NCI-H1105 (cell line): ENCODE measurements at regions not wholly inside any gene's neighbourhood (a gene's known extent, or its start where the extent isn't known, plus 50 kb on each side); places are given as distances from the start of the nearest gene placed in this dataset.
"Not testable (repeated sequence)": the region's sequence is repeated elsewhere in the genome, so short reads cannot be mapped to it uniquely, and the experiment has no call there.

Experiments
- DNase-seq: peaks from one replicate; lab custom pipeline; 2025; lab: John Stamatoyannopoulos, UW

DNA sequence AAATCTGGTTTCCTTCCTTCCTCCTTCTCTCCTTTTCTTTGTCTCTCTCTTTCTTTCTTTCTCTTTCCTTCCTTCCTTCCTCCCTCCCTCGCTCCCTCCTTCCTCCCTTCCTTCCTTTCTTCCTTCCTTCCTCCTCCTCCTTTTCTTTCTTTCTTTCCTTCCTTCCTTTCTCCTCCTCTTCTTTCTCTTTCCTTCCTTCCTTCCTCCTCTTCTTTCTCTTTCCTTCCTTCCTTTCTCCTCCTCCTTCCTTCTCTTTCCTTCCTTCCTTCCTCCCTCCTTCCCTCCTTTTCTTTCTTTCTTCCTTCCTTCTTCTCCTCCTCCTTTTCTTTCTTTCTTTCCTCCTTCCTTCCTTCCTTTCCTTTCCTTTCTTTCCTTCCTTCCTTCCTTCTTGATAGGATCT is 61.2 kb downstream of the VIP start:
- no peak for DNase-seq

DNA sequence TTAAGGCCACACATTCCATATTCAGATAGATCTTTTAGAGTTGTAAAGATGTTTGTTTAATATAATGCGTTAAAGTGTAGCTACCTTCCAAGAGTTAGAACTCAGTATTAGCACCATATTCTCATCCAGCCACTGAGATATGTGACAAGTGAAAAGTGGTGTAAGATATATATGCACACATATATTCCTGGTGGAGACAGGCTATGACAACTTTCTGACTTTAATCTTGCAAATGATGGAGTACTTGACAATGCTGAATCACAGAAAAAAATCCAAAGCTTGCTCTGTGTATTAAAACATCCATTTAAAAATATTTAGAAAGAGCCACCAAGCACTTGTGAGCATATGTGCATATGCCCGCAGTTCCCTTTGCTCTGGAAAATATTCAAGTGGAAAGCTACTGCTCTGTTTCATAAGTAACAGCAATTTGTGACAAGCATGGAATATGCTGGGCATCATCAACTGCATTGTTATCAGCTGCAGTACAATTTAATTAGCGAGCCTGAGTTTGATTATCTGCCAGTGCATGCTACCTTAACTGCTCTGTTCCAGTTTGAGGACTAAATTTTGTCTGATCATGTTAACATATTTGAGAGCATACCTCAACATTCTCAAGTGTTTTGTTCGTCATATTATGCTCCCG is 64.8 kb downstream of the VIP start:
- no peak for DNase-seq

DNA sequence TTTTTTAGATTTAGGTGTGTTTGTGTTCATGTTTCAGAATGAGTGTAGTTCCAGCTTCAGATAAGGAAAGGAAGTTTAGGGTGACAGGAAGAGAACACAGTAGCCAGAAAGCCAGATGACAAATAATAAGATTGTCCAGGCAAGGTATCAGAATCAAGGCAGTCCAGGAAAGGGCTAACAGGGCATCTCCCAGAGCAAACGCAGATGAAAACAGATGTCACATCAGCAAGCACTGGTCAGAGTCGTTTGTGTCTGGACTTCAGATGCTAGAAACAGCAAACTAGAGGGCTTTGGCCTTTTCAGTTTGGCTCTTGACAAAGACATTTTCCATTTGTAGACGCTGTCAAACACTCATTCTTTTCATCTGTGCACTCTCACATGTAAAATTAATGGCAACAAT is 65.5 kb downstream of the VIP start:
- DNase-seq, result no peak

DNA sequence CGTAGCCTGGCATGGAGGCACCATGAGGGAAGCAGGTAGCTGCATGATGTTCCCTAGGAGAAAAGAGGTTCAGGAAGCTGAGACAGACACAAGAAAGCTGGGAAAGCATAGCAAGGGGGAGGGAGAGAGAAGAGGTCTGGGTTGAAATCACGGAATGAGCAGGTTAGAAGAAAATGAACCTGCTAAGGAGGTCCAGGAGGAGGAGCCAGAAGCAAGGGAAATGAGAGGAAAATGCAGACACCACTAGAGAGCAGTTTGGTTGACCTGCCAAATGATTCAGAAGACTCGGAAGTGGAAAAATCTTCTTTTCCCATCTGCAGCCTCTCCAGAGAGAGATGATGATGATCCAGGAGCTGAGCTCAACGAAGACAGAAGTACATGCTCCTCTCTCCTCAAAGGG is 70.9 kb downstream of the VIP start:
- DNase-seq, result no peak

DNA sequence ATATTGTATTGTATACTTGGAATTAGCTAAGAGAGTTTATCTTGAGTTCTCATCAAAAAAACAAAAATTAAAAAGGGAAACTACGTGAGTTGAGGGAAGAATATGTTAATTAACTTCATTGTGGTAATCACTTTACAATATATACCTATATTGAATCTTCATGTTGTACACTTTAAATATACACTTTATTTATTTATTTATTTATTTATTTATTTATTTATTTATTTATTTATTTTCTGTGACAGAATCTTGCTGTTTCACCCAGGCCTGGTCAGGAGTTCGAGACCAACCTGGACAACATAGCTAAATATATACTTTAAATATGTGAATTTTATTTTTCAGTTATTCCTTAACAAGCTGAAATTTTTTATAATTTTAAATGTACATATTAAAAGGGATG is 74.1 kb downstream of the VIP start:
- DNase-seq, result no peak

DNA sequence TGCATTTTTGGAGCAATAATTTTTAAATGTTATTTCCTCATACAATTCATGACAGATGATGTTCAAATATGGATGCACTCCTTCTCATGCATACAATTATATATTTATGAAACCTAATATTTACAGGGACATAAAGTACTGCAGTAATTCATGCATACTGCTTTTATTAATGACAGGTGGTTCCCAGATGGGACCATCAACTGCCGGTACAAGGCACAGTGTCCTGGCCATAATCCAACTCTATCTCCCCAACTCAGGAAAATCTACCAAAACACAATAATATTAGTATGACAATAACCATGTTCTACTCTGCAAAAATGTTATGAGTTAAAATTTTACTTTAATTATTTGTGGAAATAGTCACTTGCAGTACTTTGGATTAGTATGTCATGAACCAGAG is 77.8 kb downstream of the VIP start:
- DNase-seq, result peak; percentile 16

DNA sequence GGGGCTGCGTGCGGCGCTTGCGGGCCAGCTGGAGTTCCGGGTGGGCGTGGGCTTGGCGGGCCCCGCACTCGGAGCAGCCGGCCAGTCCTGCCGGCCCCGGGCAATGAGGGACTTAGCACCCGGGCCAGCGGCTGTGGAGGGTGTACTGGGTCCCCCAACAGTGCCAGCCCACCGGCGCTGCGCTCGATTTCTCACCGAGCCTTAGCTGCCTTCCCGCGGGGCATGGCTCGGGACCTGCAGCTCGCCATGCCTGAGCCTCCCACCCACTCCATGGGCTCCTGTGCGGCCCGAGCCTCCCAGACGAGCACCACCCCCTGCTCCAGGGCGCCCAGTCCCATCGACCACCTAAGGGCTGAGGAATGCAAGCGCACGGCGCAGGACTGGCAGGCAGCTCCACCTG is 83.8 kb downstream of the VIP start:
- not testable (repeated sequence) for DNase-seq

DNA sequence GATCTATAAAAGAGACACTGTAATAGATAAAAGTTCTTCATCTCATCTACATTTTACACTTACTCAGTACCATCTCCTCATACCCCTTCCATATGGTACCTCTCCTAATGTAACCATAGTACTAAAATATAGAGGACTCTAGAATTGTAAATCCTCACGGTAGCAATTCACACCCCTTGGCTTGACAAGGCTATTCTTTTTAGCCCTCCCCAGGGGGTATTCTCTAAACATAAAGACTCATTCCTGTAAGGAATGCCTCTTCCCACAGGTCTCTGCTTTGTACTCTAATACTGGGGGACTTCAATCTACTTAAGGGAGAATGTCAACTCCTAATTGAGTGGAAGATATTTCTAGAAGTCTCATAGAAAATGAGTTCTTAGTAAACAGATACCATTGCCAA is 85.9 kb downstream of the VIP start:
- DNase-seq, result no peak

DNA sequence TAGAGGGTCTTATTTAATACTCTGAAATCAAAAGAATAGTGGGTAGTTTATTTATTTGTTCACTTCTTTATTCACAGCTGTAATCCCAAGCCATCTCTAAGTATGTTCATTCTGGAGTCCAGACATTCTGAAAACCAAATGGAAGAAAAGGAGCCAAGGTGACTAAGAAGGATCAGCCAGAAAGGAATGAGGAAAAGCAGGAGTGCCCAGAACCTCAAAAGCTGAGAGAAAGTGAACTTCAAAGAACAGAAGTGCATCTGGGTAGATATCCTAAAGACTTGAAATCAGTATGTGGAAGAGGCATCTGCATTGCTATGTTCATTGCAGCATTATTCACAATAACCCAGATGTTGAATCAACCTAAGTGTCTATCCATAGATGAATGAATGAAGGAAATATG is 94.8 kb downstream of the VIP start:
- no peak for DNase-seq

DNA sequence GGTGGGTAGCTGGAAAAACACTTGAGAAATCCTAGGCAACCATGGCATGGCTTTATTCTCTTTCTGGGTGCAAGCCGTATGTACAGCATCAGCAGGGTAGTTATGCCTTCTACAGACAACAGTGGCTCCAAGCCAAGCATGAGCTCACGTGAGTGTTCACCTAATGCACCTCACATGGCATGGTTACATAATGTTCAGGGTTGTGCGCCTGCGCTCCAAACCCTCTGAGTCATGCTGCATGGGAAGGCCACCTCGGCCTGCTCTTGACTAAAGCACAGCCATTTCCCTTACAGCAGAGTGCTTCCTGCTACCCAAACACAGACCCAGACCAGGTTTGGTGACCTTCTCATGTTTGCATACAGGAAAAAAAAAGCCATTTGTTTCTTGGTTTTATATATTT is 96.2 kb downstream of the VIP start:
- DNase-seq, result no peak

DNA sequence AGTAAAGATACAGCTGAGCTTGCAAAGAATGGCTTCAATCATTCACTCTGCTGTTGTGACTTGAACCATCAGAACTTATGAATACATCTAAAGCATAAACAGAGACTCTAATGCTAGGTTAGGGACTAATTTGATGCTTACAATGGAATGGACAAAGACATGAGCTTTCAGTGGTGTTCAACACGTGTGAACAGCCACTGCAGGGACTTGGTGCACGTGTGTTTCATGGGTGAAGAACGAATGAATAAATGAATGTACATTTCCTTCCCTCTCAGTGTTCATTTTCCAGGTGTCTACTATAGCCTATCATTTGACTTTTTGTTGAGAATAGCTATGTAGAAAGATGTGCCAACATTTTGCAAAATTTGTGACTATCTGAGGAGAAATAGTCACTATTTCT is 98.3 kb downstream of the VIP start:
- DNase-seq, result no peak

DNA sequence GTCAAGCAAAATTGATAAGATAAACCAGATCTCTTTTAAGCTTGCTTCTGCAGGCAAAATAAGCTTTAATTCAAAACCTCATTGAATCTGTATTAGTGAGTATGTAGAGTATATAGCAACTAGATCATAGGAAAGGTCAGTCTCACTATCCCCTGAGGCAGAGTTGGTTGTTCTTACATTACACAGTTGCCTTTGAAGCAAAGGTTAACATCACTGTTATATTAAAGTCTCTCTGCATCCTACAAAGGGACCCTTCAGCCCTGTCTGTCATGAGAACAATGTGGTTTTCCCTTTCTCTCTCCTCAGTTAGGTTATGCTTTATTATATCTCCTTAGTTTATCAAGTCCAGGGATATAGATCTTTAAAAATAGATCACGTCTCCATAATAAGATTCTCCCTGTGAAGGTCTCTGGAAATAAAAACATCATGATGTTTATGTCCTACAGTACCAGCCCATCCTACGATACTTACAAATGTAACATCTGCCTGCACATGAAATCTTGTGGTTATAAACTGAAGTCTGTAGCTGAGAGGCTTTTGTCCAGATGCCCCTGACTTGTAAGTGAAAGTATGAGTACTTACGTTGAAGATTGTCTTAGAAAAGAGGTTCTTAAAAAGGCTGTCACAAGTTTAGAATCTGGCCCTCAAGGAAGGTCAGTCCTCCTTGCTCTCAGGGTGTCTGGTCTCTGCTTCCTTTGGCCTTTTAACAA is 103.6 kb downstream of the VIP start:
- DNase-seq, result no peak

DNA sequence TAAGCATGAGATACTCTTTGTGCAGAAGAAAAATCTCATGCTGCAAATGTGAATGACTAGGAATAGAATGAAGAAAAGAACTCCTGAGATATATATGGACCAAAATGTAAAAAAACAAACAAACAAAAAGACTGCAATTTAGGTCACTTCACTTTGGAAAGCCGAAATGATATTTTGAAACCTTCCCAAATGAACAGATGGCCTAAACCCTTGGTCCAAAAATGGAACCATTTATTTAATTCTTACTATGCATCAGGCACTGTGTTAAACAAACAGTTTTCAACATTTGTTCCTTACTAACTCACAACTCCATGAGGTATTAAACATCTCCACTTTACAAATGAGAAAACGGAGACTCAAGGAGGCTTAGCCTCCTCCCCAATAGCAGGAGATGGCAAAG is 107.5 kb downstream of the VIP start:
- no peak for DNase-seq

DNA sequence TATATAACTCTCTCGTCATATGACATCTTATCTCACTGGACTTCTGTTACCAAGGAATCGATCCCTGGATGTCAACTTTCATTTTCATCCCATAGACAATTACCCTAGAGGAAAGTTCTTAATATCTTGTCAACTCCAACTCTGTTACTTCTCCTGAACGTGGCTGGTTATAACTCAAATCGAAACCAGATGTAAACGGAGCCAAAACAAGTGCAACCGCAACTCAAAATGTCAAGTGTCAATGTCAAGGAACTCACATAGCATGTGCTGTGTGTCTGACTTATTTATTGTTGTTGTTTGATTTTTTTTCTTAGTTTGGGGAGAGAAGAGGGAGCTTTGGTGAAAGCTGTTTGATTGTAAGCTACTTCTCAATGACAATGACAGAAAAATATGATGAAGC is 108.6 kb downstream of the VIP start:
- no peak for DNase-seq

DNA sequence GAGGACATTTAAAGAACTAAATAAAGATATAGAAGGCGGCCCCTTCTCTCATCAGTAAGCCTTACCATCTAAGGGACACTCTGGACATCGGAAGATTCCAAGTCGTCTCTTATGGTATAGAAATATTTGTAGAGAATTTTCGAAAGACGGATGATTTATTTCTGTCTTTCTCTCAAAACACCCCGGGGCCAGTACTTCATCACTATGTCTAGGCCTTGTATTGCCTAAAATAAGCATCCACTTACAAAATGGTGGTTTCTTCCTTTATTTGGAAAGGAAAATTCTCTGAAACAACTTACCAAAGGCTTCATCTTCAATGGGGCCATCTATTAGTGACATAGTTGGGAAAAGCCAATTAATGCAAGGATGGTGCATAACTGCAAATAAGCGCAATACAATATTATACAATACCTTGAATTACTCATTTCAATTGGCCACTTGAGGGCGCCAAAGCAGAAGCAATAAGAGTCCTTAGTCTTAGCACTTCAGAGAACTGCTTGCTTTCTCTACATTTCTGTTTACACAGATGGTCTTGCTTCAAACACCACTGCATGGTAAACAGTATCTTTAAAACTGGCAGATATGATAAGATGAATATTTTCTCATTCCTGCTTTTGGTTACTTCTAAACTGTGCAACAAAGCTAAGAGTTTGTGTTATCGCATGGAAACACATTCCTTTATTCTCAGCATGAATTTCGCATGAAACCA is 113.2 kb downstream of the VIP start:
- DNase-seq, result peak; percentile 42

DNA sequence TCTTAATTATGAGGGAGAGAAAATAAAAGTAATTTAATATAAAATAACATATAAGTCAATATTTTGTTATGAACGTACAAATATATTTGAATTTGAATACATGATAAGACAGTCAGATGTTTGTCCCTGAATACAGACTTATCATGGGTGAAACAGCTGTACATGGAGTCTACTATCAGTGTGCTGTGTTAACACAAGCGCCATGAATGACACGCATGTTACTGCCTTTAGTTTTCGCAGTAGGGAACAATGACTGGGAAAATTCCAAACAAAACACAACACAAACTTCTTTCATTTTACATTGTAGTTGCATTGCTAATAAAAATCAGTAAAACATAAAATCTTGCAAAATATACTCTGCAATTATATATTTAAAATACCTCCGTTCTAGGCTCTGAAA is 108.6 kb downstream of the FBXO5 start:
- DNase-seq, result no peak

DNA sequence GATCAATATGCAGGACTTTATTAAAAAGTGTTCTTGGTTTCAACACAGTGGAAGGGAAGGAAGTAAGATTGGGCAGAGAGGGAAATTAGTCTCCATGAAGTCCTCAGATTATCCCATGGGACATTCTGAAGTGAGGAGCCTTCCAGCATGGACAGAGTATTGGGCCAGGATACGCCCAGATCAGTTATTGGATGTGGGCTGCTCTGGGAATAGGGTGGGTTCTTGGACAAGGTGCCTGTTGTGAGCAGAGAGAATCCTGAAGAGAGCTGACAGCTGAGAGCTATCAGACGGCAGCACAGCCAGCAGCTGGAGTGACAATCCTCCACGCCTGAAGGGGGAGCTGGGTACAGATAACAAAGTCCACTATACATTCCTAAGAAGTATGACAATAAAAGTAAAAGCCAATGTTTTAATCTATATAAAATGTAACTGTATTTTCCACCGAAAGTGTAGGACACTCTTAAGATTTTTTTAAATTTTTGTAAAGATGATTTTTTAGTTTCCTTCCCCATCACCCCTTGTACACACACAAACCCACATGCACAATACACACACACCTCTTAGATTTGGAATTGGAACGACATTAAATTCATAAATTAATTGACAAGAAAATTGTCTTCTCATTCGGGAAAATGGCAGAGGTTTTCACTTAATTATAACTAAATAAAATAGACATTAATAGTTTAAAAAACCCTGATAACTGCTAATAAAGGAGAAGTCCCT is 107.8 kb downstream of the FBXO5 start:
- no peak for DNase-seq

DNA sequence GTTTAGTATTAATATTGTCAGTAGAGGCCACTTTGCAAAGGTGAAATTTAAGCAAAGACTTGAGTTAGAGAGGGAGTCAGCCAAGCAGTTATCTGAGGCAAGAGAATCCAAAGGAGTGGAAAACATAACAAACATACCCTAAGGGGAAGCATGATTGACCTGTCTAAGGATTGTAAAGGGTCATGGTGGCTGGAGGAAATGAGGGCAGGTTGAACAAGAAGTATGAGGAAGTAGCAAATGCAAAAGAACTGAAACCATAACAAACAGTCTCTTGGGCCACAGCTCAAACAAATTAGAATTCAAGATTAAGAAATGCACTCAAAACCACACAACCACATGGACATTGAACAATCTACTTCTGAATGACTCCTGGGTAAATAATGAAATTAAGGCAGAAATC is 103.2 kb downstream of the FBXO5 start:
- no peak for DNase-seq

DNA sequence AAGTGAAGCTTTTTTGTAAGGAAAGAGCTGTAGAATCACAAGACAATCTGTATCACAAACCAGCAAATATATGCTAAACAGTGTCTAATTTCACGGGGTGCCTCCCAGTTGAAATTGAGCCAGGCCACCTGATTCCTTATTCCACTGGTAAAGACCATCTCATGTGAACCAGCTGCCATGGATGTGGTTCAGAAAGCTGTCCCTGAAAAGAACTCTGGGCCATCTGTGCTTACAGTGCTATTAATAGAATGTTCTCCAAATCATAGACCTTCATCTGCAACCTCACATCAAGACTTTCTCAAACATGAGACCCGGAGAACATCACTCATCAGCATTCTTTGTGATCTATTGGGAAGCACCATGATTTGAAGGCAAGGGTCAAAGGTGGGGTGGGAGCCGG is 89.7 kb downstream of the FBXO5 start:
- DNase-seq, result no peak

DNA sequence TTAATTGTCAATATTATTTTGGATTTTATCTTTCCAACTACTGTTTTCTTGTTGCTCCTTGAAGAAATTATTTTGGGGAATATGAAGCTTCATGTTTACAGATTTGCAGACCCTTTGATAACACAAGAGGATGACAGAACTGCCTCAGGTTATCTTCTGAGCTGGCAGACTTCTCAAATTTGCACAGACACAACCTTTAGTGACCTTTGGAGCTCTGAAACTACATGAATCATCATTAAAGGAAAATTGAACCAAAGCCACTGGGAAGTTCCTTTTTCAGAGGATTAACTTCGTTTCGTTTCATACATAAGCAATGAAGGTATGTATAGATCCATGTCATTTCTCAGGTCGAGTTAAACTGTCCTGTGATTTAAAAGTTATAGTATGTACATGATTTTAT is 85.9 kb downstream of the FBXO5 start:
- no peak for DNase-seq

DNA sequence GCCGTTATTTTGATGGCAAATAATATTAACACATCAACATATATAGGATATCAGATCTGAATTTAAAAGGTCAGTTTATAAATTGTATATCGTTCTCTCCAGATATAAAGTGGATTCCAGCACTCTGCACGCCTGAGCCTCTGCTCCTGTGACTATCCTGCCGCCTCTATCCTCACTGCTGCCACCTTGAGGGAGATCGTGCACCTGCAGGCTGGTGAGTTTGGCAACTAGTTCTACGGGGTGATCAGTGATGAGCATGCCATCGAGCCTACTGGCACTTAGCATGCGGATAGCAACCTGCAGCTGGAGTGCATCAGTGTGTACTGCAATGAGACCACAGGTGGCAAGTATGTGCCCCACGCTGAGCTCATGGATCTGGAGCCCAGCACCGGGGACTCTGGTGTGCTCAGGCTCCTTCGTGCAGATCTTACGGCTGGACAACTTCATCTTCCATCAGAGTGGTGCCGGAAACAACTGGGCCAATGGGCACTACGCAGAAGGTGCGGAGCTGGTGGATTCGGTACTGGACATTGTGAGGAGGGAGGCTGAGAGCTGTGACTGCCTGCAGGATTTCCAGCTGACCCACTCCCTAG is 84.9 kb downstream of the FBXO5 start:
- DNase-seq, result peak; percentile 55

DNA sequence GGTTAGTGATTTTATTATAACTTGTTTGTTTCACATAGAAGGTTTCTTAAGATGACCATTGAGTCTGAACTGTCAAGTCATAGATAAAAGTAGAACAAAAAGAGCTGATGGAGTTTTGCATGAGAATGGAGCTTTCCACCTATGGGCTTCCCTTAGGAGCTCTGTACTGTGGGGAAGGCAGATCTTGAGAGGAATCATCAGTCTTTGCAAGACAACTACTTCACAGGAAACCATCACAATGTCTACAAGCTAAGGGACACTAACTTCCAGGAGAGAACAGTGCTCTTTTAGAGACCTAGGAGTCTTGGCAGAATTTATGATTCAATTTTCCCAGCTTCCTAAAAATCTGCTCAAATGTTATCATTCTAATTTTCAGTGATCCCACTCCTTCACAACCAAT is 78.2 kb downstream of the FBXO5 start:
- DNase-seq, result no peak
